Gastrocnemius medialis (tissue), 4 donors: ENCODE measurements at regions not wholly inside any gene's neighbourhood (a gene's known extent, or its start where the extent isn't known, plus 50 kb on each side); places are given as distances from the start of the nearest gene placed in this dataset.

Experiments used
- ATAC-seq, 2 donors: fragments of 150-250 bp; one replicate each; pipeline ENCODE4 v1.9.1; 2016
- DNase-seq, 2 donors: peaks; one replicate each; pipeline ENCODE4 v3.0.0-alpha.2; 2019
- H3K27ac ChIP-seq, 4 donors: fragments of 200-600 bp; sonication (generic); 1 replicate in 1 of 4; 2 replicates in 3 of 4; pipeline ENCODE4 v1.5.1; 2016 to 2018; ENCODE audit warnings: mild to moderate bottlenecking in 2 of 4, moderate library complexity in 1 of 4
- H3K27me3 ChIP-seq, 3 donors: fragments of 200-600 bp; sonication (generic) in 2 of 3; 1 replicate in 1 of 3; 2 replicates in 2 of 3; pipeline versions ENCODE4 v1.5.1 to v1.6.0; 2016 to 2019; ENCODE audit warnings: mild to moderate bottlenecking in 1 of 3, moderate library complexity in 1 of 3
- H3K36me3 ChIP-seq, 2 donors: fragments of 200-600 bp; sonication (generic) in 1 of 2; one replicate each; pipeline ENCODE4 v1.5.1; 2017 to 2018
- H3K4me1 ChIP-seq, 2 donors: fragments of 200-600 bp; sonication (generic) in 1 of 2; one replicate each; pipeline ENCODE4 v1.5.1; 2016 to 2017; ENCODE audit warnings: mild to moderate bottlenecking in 2 of 2
- H3K4me3 ChIP-seq, 4 donors: fragments of 200-600 bp; sonication (generic) in 3 of 4; 1 replicate in 1 of 4; 2 replicates in 3 of 4; pipeline ENCODE4 v1.5.1; 2016 to 2019; ENCODE audit warnings: mild to moderate bottlenecking in 2 of 4
- H3K9me3 ChIP-seq, 3 donors: fragments of 200-600 bp; sonication (generic) in 2 of 3; 1 replicate in 1 of 3; 2 replicates in 2 of 3; pipeline ENCODE4 v1.5.1; 2016 to 2019
- CTCF ChIP-seq, 5 experiments: fragments of 450-650 bp in 3 of 5; fragments of 200-600 bp in 2 of 5; sonication (generic) in 2 of 5; IDR thresholded peaks in 4 of 5; conservative IDR thresholded peaks in 1 of 5; 1 replicate in 4 of 5; 2 replicates in 1 of 5; pipeline ENCODE4 v1.5.1; 2016 to 2019; ENCODE audit warnings: antibody characterized with exemption in 5 of 5, mild to moderate bottlenecking in 3 of 5, moderate library complexity in 3 of 5
- POLR2A ChIP-seq, 2 donors: fragments of 450-650 bp; IDR thresholded peaks; one replicate each; pipeline ENCODE4 v1.6.1; 2017; ENCODE audit warnings: antibody characterized with exemption in 2 of 2, mild to moderate bottlenecking in 2 of 2, moderate library complexity in 2 of 2
- in situ Hi-C, 4 donors: fragments of 200-750 bp; cut with MboI; loops; one replicate each; pipeline versions ENCODE4 v1.15.0 to v1.8.0; 2017; ENCODE audit warnings: low sequenced_read_pairs in 4 of 4
- intact Hi-C: fragments of 100-400 bp; cut with DNase I; formaldehyde crosslinking; loops from one replicate; pipeline ENCODE4 v1.15.1; 2023; ENCODE audit warnings: low total_unique reads

- ATAC-seq, result no peak
Measured at GRCh38 chr4:22949161-22949855, 256.6 kb downstream of the GBA3 start.

DNA sequence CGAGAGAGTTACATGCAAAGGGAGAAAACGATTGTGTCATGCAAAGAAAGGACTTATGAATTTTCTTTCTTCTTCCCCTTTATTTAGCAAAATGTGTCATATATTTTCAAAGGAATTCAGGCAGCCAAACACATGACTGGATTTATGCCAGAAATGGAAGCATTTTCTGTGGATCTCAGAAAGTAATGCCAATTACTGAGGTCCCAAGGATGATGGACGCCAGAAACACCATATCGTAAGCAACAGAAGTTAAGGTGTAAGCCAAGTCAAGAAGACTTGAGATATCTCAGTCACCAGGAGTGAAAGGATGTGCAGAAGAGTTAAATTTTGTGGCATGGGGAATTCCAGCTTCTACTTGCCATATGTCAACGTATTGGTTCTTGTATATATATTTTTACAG, 255.1 kb downstream of the GBA3 start:
- DNase-seq, result no peak
- no peak for ATAC-seq
- intact Hi-C loops (no loop called here), in situ Hi-C loops (no loop called here)
- H3K36me3 ChIP-seq, result no peaks in the 10 kb centered on the region
- no peaks in the 10 kb centered on the region for H3K9me3 ChIP-seq
- no peak overlapping the region for H3K4me3 ChIP-seq
- no peaks in the 10 kb centered on the region for H3K4me1 ChIP-seq
- H3K27ac ChIP-seq, result no peak overlapping the region
- no peaks in the 10 kb centered on the region for H3K27me3 ChIP-seq
- TF ChIP-seq POLR2A (IDR thresholded peaks at IDR 0.05) (no peak), CTCF (IDR thresholded peaks at IDR 0.05 in 4 of 5, conservative IDR thresholded peaks at IDR 0.05 in 1 of 5) (no peak)

More at GRCh38 chr4:22949161-22949855, 256.6 kb downstream of the GBA3 start:
- H3K9me3 ChIP-seq, result no peaks in the 10 kb centered on the region
- in situ Hi-C loops, result no loop called here
- no peak for DNase-seq
- no peaks in the 10 kb centered on the region for H3K4me1 ChIP-seq
- H3K27ac ChIP-seq, result no peak overlapping the region
- intact Hi-C loops, result no loop called here
- no peaks in the 10 kb centered on the region for H3K36me3 ChIP-seq
- TF ChIP-seq CTCF (IDR thresholded peaks at IDR 0.05 in 4 of 5, conservative IDR thresholded peaks at IDR 0.05 in 1 of 5), result no peak
- H3K4me3 ChIP-seq, result no peak overlapping the region
- H3K27me3 ChIP-seq, result no peaks in the 10 kb centered on the region

- intact Hi-C loops (no loop called here), in situ Hi-C loops (no loop called here)
- no peak for TF ChIP-seq CTCF (IDR thresholded peaks at IDR 0.05 in 4 of 5, conservative IDR thresholded peaks at IDR 0.05 in 1 of 5)
- no peak for TF ChIP-seq POLR2A (IDR thresholded peaks at IDR 0.05)
- DNase-seq, result no peak
- no peaks in the 10 kb centered on the region for H3K4me1 ChIP-seq
- H3K27me3 ChIP-seq, result no peaks in the 10 kb centered on the region
- H3K9me3 ChIP-seq, result no peaks in the 10 kb centered on the region
- no peak overlapping the region for H3K4me3 ChIP-seq
- no peak for ATAC-seq
- no peaks in the 10 kb centered on the region for H3K36me3 ChIP-seq
- H3K27ac ChIP-seq, result no peak overlapping the region
Measured at GRCh38 chr4:22942920-22943559, 250.3 kb downstream of the GBA3 start.

DNA sequence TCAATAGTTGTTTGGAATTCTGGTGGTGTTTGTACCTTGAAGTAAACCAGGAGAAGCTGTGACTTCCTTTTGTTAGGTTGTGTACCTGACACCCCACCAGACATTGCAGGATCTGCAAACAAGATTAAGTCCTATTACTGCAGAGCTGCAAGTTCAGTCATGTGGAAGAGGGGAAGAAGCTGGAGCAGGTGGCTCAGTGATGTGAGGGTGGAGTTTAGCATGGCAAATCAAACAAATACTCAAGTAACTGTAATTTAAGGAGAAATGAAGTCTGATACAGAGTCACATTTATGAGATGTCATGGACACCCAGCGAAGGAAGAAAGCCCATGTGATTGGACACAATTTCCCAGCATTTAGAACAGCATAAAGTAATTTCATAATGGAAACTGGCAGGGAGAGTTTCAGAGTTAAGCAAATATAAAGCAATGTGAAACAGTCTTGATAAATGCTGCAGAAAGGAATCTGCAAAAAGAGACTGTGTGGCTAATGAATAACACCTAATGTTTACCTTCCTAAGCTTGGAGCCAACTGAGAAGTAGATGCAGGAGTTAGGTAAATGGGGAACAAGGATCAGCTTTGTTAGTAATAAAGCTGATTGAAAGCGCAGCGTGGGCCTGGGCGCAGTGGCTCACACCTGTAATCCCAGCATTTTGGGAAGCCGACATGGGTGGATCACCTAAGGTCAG, 249.1 kb downstream of the GBA3 start:
- ATAC-seq, result no peak
- no peaks in the 10 kb centered on the region for H3K36me3 ChIP-seq

More for the DNA sequence above, 249.1 kb downstream of the GBA3 start:
- in situ Hi-C loops (no loop called here), intact Hi-C loops (no loop called here)
- no peak for TF ChIP-seq CTCF (IDR thresholded peaks at IDR 0.05 in 4 of 5, conservative IDR thresholded peaks at IDR 0.05 in 1 of 5)
- no peak for TF ChIP-seq POLR2A (IDR thresholded peaks at IDR 0.05)
- H3K27me3 ChIP-seq, result no peaks in the 10 kb centered on the region
- H3K9me3 ChIP-seq, result no peaks in the 10 kb centered on the region
- no peak for DNase-seq
- no peak overlapping the region for H3K27ac ChIP-seq
- H3K4me1 ChIP-seq, result no peaks in the 10 kb centered on the region
- H3K4me3 ChIP-seq, result no peak overlapping the region
